NCI-H345 (cell line): ENCODE measurements at regions not wholly inside any gene's neighbourhood (a gene's known extent, or its start where the extent isn't known, plus 50 kb on each side); places are given as distances from the start of the nearest gene placed in this dataset.
"Not testable (repeated sequence)": the region's sequence is repeated elsewhere in the genome, so short reads cannot be mapped to it uniquely, and the experiment has no call there.

Experiments used
- DNase-seq: peaks from one replicate; lab custom pipeline; 2025; lab: John Stamatoyannopoulos, UW

DNA sequence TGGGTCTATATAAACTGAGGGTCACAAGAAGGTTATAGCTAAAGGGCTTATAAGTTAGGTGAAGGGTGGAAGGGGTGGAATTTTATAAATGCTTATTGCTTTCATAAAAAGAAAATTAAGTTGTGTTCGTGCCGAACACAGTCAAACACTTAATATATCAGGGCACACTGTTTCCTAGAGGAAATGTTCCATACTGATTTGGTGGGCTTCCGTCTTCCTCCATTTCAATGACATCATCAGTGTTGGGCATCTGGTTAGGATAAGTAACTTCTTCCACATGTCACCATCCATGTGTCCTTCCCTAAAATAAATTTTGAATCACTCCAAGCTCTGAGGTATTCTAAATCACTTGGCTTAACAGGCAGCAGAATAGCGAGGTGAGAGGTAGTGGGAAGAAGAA, 466.4 kb downstream of the MED13L start:
- no peak for DNase-seq

DNA sequence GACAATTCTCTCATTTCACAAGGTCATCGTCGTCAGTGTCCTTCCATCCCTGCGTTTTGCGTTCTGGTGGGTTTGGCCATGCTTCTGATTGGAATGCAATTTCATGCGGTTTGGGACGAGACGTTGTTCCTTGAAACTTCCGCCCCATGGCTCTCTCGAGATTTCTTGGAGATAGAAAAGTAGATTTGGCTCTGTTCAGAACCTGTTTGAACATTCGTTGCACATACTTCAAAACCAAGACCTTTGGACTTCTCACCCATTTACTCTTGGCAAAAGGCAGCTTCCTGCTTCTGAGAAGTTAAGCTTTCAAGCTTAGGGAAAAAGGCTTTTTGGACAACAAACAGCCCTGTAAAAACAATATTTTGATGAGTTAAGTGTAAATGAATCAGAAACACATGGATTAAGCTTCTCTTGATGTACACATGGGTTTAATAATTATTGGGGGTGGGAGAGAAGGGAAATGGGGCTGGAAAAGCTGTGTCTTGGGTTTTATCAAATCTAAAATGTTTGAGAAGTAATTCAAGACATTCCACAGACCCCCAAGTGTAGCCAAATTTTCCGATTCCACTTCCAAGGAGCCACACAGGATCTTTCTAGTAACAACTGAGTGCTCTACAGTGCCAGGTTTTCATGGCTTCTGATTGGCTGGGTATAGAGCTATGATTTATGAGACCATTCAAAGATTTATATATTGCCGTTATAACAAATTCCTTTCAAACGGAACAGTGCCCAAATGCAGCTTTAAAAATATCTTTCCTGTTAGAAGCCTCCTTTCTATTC, 467.2 kb downstream of the MED13L start:
- DNase-seq = no peak

DNA sequence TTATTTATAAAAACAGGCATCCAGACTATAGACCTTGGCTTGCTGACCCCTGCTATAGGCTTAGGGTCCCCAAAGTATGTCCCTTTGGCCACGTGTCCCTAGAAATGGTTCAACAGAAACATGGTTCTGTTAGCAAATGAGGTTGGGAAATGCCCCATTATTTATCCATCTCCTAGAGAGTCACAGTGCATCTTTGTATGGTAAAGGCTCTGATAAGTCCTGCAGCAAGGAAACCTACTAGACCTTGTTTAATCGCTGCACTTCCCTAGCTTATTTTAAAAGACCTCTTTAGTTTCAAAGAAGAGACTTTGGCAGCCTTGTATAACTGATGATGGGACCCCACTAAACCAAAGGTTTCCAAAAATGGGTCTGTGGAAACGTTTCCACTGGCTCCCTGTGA, 471.5 kb downstream of the MED13L start:
- DNase-seq = no peak

DNA sequence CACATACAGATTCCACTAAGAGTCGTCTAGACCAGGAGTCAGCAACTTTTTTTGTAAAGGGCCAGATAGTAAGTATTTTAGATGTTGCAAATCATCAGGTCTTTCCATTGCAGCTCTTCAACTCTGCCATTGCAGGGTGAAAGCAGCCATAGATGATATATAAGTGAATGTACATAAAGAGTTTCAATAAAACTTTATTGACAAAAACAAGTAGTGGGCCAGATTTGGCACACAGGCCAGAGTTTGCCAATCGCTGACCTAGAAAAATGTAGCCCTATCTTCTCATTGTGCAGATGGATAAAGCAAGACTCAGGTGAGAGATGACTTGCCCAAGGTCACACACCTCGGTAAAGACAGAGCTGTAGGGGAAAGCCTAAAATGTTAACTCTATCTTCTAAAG, 474.7 kb downstream of the MED13L start:
- DNase-seq = no peak

DNA sequence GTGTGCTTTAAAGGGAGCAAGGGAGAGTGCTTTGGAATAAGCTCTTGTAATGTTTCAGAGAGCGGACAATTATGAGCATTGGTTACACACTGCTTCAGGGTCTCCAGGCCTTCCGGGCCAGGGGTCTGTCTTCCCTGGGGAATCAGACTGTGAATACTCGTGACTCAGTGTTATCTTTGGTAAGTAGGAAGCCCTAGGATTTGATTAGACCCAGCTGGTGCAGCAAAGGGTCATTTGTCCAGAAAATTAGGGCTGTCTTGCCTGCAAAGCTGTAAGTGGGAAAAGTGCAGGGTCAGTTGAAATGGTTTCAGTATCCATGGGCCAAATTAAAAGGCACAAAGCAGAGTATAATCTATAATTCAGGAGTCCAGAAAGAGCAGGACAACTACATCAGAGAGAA, 475.6 kb downstream of the MED13L start:
- no peak for DNase-seq

DNA sequence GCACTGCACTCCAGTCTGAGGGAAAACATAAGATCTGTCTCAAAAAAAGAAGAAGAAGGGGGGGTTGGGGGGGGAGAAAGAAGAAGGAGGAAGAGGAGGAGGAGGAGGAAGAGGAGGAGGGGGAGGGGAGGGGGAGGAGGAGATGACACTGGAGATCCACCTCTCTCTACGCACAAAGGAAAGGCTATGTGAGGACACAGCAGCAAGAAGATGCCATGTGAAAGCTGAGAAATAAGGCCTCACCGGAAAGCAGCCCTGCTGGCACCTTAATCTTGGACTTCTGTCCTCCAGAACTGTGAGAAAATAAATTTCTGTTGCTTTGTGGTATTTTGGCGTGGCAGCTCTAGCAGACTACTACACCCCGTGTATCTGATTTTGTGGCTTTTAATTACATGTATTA, 477.9 kb downstream of the MED13L start:
- no peak for DNase-seq

DNA sequence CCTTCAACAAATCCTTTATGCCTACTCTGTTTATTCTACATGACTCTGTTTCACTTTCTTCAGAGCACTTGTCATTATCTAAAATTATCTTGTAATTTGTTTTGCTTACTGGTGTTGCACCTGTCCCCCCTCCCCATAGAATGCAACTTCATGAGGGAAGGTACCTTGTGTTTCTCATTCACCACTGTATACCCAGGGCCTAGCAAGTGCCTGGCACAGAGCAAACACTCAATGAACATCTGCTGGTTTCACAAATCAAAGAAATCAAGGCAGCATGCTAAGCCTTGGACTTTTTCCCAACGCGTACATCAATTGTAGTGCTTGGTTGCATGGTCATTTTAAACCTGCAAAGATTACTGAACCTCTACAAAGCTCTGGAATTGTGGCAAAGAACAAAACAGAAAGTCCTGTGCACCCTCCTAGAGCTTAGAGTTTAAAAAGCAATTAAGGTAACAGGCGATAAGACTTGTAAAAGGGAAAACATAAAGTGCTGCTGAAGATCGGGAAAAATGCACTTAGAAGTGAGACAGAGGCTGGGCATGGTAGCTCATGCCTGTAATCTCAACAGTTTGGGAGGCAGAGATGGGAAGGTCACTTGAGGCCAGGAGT, 479.1 kb downstream of the MED13L start:
- DNase-seq = peak; percentile 82

DNA sequence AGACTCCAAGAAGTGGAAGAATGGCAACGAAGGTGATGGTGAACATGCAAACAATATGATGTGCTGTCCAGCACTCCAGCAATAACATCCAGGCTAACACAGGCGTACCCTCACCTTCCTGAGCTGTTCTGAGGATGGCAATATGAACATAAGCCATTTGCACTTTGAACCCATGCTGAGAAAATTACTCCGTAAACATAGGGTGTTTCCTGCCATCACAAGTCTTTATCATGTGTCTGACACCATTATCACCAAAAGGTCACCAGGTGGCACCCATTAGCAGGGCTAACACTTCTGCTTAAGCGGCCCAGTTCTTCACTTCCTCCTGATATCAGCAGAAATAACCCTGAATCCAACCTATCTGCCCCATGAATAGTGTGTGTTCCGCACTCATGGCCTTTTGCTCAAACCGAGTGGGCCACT, 482.8 kb downstream of the MED13L start:
- peak; percentile 46 for DNase-seq

DNA sequence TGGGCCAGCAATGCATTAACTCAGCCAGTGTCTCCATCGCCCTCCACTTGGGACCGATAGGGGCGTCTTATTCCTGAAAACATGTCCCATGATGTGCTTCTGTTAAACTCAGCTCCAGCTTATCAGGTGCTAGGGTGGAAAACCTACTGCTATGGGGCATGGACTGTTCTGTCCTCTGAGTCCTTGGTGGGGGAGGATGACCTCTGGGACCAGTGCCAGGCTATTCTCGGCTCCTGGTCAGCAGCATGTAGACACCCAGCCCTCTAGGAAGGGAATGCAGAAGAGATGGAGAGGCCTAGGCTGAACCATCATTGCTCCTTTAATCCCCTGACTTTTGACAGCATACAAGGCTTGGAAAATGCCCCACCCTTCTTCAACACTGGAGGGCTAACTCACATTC, 486.2 kb downstream of the MED13L start:
- no peak for DNase-seq

DNA sequence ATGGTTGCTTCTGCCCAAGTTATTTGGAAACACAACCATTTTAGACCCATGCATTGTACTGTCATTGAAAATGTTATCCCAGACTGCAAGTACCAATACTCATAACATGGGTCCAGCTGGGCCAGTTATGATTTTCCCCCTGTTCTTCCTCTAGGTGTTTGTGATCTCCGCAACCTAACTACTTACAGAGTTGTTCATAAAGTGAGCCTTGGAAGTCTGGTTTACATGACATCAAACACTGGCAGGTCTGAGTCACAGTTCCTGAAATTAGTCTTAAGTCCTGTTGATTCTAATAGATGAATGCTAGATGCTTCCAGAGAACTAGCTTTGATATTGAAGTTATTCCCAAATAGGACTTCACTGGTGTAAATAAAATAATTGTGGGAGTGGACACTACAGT, 487.0 kb downstream of the MED13L start:
- DNase-seq = no peak

DNA sequence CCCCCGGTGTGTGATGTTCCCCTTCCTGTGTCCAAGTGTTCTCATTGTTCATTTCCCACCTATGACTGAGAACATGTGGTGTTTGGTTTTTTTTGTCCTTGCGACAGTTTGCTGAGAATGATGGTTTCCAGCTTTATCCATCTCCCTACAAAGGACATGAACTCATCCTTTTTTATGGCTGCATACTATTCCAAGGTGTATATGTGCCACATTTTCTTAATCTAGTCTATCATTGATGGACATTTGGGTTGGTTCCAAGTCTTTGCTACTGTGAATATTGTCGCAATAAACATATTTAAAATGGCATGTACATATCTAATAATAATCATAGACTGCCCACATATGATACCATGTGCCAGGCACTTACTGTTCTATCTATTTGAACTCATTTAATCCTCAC, 491.0 kb downstream of the MED13L start:
- DNase-seq = not testable (repeated sequence)

DNA sequence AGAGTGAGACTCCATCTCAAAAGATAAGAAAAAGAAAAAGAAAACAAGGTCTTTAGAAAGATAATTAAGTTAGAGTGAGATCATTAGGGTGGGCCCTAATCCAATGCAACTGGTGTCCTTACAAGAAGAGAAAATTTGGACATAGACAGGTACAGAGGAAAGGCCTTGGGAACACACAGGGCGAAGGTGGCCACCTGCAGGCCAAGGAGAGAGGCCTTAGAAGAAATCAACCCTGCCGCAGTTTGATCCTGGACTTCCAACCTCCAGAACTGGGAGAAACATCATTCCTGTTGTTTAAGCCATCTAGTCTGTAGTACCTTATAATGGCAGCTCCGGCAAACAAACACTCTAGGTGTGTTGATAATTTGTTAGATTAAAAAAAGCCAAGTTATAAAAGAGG, 491.9 kb downstream of the MED13L start:
- DNase-seq = no peak

DNA sequence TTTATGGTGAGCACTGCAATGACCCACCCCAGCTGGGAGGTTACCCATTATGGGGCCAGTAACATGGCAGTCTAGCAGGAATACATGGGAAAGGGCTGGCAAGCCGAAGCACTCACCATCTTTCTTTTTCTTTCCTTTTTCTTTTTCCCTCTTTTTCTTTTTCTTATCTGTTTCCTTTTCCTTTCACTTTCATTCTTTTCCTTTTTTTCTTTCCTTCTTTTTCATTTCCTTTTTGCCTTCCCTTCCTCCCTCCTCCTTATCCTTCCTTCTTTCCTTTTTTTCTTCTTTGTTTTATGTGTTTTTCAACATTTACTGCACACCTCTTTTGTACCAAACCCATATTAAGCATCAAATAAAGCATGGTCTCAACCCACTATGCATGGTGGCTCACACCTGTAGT, 501.1 kb downstream of the MED13L start:
- DNase-seq = no peak

DNA sequence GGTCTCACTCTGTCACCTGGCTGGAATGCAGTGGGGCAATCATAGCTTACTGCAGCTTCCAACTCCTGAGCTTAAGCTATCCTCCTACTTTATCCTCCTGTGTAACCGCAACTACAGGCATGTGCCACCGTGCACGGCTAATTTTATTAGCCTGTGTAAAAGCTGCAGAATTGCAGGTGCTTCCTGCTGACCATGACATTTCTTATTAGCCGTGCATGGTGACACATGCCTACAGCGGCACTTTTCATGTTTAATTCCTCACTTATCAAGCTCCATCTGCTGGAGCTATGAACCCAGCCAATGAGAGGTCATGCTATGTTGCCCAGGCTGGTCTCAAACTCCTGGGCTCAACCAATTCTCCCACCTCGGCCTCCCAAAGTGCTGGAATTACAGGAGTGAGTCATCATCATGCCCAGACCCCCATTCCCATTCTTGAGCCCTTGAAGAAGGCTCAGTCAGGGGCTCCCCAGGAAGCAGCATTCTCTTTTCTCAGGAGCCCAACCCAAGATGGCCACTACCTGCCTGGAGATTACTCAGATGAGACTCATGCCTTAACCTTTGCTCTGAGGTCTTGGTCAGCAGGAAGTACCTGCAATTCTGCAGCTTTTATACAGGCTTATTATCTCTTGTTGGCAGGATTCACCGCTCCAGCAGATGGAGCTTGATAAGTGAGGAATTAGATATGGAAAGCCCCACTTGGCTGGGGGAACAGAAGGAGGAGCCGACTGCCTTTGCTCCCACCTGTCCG, 503.2 kb downstream of the MED13L start:
- DNase-seq = no peak

DNA sequence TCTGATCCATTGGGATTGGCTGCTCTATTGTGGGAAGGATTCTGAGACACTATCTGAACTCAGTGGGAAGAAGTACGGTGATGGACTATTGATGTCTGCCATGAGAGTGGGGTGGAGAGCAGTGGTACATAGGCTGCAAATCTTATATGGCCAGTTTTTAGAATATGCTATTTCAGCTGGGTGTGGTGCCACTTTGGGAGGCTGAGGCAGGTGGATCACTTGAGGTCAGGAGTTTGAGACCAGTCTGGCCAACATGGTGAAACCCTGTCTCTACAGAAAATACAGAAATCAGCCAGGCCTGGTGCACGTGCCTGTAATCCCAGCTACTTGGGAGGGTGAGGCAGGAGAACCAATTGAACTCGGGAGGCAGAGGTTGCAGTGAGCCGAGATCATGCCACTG, 505.9 kb downstream of the MED13L start:
- DNase-seq = no peak

DNA sequence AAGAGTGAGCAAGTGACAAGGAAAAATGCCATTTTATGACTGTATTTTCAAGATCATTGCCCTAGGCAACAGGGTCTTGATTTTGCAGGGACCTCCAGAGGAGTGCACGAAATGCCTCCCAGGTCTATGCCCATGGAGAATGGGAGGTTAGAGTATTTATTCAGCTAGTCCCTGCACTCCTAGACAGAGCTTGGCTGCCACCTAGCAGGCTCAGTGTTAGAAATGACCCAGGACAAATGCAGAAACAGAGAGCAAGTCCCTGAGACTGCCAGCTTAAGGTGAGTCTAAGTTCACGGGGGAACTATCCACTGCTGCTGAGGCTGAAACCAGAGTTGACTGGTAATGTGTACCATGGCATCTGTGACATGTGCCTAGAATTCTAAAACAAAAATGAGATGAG, 506.4 kb downstream of the MED13L start:
- no peak for DNase-seq

DNA sequence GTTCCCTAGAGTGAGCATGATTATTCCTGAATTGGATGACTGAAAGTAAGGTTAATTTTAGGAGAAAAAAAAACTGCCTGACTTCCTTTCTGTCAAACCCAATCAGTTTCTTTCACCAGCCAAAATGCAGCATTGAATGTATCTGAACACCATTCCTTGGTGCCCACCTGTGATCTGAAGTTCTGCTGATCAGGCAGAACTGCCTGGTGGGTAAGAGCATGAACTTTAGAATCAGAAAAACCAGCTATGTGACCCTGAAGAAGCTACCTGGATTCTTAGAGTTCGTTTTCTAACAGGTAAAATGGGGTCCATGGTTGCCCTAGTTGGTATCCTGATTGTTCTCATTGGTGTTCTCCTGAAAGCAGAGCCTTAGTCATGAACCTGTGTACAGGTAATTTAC, 506.9 kb downstream of the MED13L start:
- no peak for DNase-seq

DNA sequence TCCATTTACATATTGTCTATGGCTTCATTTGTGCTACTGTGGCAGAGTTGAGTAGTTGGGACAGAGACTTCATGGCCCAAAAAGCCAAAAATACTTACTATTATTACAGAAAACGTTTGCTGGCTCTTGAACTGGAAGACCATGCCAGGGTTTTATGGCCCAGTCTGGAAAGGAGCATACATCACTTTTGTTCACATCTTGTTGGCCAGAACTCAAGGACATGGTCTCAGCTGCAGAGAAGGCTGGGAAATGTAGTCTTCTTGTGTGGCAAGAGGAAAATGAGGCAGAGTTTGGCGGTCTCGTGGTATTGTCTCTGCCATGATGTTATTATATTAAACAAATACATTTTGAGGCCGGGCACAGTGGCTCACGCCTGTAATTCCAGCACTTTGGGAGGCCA, 509.6 kb downstream of the MED13L start:
- no peak for DNase-seq

DNA sequence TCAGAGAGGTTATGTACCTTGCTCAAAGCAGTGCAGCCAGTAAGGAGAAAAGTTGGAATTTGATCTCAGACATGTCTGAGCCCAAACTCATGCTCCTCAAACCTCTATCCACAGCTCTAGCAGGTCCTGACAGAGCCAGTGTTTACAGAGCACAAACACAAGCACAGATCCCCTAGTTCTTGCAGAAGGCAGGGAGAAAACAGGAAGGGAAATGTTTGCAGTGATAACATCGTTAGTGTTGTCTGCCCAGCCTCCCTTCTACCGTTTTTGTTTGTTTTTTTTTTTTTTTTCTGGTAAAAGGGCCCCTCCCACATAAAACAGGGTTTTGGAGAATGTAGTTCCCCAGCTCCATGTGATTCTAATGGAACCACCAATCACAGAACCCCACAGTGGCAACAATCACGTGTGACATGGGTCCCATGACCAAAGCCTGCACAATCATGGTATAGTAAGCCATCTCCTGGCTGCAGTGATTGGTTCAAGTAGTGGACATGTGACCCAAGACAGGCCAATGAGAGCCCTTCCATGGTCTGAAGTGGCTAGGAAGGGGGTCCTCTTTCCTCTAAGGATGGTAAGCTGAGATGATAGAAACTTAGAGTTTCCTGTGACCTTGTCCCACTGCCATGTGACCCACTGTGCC, 513.4 kb downstream of the MED13L start:
- peak; percentile 28 for DNase-seq

DNA sequence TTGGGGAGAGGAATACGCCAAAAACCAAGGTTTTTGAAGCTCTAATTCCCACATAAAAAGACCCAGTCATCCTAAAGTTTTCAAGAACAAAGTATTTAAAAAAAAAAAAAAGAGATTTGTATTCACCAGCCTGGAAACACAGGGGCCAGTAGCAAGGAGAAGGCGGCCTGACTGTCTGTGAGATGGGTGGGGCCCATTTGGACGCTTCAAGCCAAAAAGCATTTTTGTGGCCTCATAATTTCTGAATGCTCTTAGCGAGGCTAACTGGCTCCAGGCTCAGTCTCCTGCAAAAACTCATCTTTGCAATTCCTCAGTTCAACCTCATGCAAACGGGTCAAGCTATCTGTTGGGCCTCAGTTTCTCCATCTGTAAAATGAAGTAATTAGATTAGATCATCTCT, 514.1 kb downstream of the MED13L start:
- DNase-seq = no peak

DNA sequence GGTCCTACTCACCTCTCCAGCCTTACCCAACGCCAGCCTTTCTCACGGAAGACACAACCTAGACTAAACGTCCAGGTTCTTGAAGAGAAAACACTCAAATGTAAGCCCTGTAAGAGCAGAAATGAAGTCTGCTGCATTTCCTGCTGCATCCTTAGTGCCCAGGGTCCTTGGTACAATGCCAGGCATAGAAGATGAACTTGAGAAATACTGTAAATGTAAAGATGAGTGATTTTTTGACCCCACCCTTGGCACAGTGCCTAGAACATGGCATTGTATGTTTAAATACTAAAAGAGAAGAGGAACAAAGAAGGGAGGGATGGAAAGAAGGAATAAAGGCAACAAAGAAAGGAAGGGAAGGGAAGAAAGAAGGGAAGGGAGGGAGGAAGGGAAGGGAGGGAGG, 514.6 kb downstream of the MED13L start:
- peak; percentile 70 for DNase-seq

DNA sequence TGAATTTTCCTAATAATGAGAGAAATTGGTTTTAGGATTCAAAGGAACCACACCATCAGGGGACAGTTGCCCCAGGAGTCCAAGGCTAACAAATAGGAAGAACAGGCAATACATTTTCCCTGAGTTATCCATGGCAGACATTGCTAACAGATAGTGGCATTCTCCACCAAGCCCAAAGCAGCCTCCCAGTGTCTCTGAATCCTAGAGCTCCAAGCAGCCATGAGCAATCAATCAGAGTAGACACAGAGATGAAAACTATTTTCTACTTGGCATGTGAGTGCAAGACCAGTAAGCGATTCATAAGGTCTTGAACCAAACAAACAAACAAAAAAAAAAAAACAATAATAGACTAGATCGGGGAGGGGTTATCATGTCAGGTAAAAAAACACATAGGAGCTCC, 515.7 kb downstream of the MED13L start:
- no peak for DNase-seq

DNA sequence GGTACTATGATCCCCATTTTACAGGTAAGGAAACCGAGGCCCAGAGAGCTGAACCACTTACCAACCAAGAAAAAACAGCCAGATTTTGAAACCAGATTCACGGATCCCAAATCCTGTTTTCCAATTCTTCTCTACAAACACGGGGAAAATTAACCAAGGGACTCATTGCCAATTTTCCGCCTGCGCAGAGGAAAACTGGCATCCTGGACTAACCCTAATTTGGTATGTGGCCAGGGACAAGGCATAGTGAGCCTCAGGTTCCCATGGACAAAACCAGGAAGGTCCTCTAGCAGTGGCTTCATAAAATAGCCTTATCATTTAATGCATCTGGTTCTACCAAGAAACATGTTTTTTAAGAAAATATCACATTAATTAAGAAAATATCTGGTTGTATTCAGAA, 517.3 kb downstream of the MED13L start:
- DNase-seq = no peak
